C1 segment of cervical spinal cord (tissue), 14 donors: ENCODE measurements at regions not wholly inside any gene's neighbourhood (a gene's known extent, or its start where the extent isn't known, plus 50 kb on each side); places are given as distances from the start of the nearest gene placed in this dataset.
A peak's percentile ranks its signal among the peaks of the same experiment; 100 is the strongest.

Experiments used
- DNase-seq, 14 donors: peaks; one replicate each; lab custom pipeline; 2025; lab: John Stamatoyannopoulos, UW

GRCh38 chr2:51673628-51674027, 641.7 kb upstream of the NRXN1 start:
- peak in 1 of 14 donors; percentile 13 for DNase-seq

GRCh38 chr2:51667679-51668078, 635.7 kb upstream of the NRXN1 start:
- no peak for DNase-seq

- DNase-seq: no peak
These were observed 630.3 kb upstream of the NRXN1 start for GRCh38 chr2:51662187-51662586.

- no peak for DNase-seq
These were observed 625.9 kb upstream of the NRXN1 start for GRCh38 chr2:51657849-51658248.

- DNase-seq: no peak
These were observed 618.8 kb upstream of the NRXN1 start for GRCh38 chr2:51650769-51651168.

- DNase-seq: no peak
These were observed 617.4 kb upstream of the NRXN1 start for GRCh38 chr2:51649366-51649765.

GRCh38 chr2:51638811-51639210, 606.9 kb upstream of the NRXN1 start:
- DNase-seq: no peak

- no peak for DNase-seq
These were observed 601.1 kb upstream of the NRXN1 start for GRCh38 chr2:51633073-51633472.

- DNase-seq: no peak
These were observed 597.5 kb upstream of the NRXN1 start for GRCh38 chr2:51629406-51629805.

- no peak for DNase-seq
These were observed 597.0 kb upstream of the NRXN1 start for GRCh38 chr2:51628917-51629316.

GRCh38 chr2:51624995-51625394, 593.1 kb upstream of the NRXN1 start:
- DNase-seq: no peak

GRCh38 chr2:51620796-51621195, 588.9 kb upstream of the NRXN1 start:
- DNase-seq: no peak

- DNase-seq: no peak
These were observed 588.0 kb upstream of the NRXN1 start for GRCh38 chr2:51619961-51620360.

- no peak for DNase-seq
These were observed 580.5 kb upstream of the NRXN1 start for GRCh38 chr2:51612387-51612786.

- DNase-seq: no peak
These were observed 569.8 kb upstream of the NRXN1 start for GRCh38 chr2:51601706-51602105.

GRCh38 chr2:51597086-51597485, 565.2 kb upstream of the NRXN1 start:
- no peak for DNase-seq

- DNase-seq: no peak
These were observed 563.9 kb upstream of the NRXN1 start for GRCh38 chr2:51595836-51596235.

GRCh38 chr2:51581636-51582267, 549.8 kb upstream of the NRXN1 start:
- DNase-seq: no peak

GRCh38 chr2:51579412-51579811, 547.5 kb upstream of the NRXN1 start:
- DNase-seq: no peak

- DNase-seq: no peak
These were observed 543.2 kb upstream of the NRXN1 start for GRCh38 chr2:51575181-51575580.

- DNase-seq: no peak
These were observed 527.1 kb upstream of the NRXN1 start for GRCh38 chr2:51559026-51559425.

- DNase-seq: no peak
These were observed 521.5 kb upstream of the NRXN1 start for GRCh38 chr2:51553476-51553875.

GRCh38 chr2:51535763-51536162, 503.8 kb upstream of the NRXN1 start:
- DNase-seq: no peak

GRCh38 chr2:51534166-51534565, 502.2 kb upstream of the NRXN1 start:
- DNase-seq: no peak
